HepG2 (cell line): ENCODE measurements at regions not wholly inside any gene's neighbourhood (a gene's known extent, or its start where the extent isn't known, plus 50 kb on each side); places are given as distances from the start of the nearest gene placed in this dataset.

ENCODE experiments used
- ARNTL ChIP-seq: sonication (generic); formaldehyde crosslinking; IDR thresholded peaks from 2 replicates; pipeline ENCODE4 v1.4.0; 2020; ENCODE audit warnings: mild to moderate bottlenecking, missing genetic modification reagents
- CTCF ChIP-seq: sonication (generic); formaldehyde crosslinking; IDR thresholded peaks from 2 replicates; pipeline ENCODE4 v1.5.0; 2020; ENCODE audit warnings: mild to moderate bottlenecking, missing genetic modification reagents, moderate library complexity
- ELF4 ChIP-seq: sonication (generic); formaldehyde crosslinking; IDR thresholded peaks from 2 replicates; pipeline ENCODE4 v1.5.0; 2020; ENCODE audit warnings: missing genetic modification reagents, mild to moderate bottlenecking, moderate library complexity, borderline replicate concordance
- EZH2 ChIP-seq: conservative IDR thresholded peaks from 2 replicates; pipeline ENCODE4 v1.6.1; 2012; ENCODE audit warnings: mild to moderate bottlenecking, low read depth, low read length, moderate library complexity
- FOXJ3 ChIP-seq: sonication (generic); formaldehyde crosslinking; IDR thresholded peaks from 2 replicates; pipeline ENCODE4 v1.4.0; 2020; ENCODE audit warnings: missing genetic modification reagents, mild to moderate bottlenecking, borderline replicate concordance
- KLF16 ChIP-seq, 2 experiments: sonication (generic) in 1 of 2; formaldehyde crosslinking in 1 of 2; IDR thresholded peaks; 2 replicates each; pipeline versions ENCODE4 v1.6.1 to v1.8.0; 2016 to 2023; ENCODE audit warnings: missing genetic modification reagents in 2 of 2, missing compliant biosample characterization in 1 of 2
- NR2F1 ChIP-seq, 2 experiments: fragments of 450-650 bp in 1 of 2; formaldehyde crosslinking in 1 of 2; IDR thresholded peaks; 2 replicates each; pipeline versions ENCODE4 v1.5.0 to v1.6.1; 2016 to 2020; ENCODE audit warnings: mild to moderate bottlenecking in 1 of 2, missing compliant biosample characterization in 1 of 2, missing genetic modification reagents in 1 of 2, moderate library complexity in 1 of 2
- POLR2A ChIP-seq, 2 experiments: IDR thresholded peaks; 2 replicates each; pipeline ENCODE4 v1.6.1; 2011; ENCODE audit warnings: low read depth in 2 of 2, low read length in 2 of 2, mild to moderate bottlenecking in 1 of 2, moderate library complexity in 1 of 2; ENCODE audit not compliant: insufficient read depth in 1 of 2
- POLR2AphosphoS2 ChIP-seq: IDR thresholded peaks from 2 replicates; pipeline ENCODE4 v1.6.1; 2011; ENCODE audit warnings: low read depth, low read length, improper control_type of control experiment
- PRDM4 ChIP-seq: sonication (generic); formaldehyde crosslinking; IDR thresholded peaks from 2 replicates; pipeline ENCODE4 v1.9.0; 2021; ENCODE audit warnings: missing genetic modification reagents, borderline replicate concordance
- ZNF234 ChIP-seq: sonication (generic); formaldehyde crosslinking; conservative IDR thresholded peaks from 2 replicates; pipeline ENCODE4 v1.5.1; 2020; ENCODE audit warnings: mild to moderate bottlenecking, missing genetic modification reagents
- TF ChIP-seq, protein P1 (sequence below): sonication (generic); formaldehyde crosslinking; IDR thresholded peaks from 2 replicates; pipeline ENCODE4 v1.4.0; 2020; ENCODE audit warnings: missing genetic modification reagents, borderline replicate concordance
- TF ChIP-seq, protein P2 (sequence below): IDR thresholded peaks from 2 replicates; pipeline ENCODE4 v1.6.1; 2016; ENCODE audit warnings: missing compliant biosample characterization, missing genetic modification reagents, borderline replicate concordance
- TF ChIP-seq, protein P3 (sequence below): sonication (generic); formaldehyde crosslinking; IDR thresholded peaks from 2 replicates; pipeline ENCODE4 v1.4.0; 2020; ENCODE audit warnings: missing genetic modification reagents; ENCODE audit errors: not compliant biosample characterization

GRCh38 chr2:147609301-147609700 is 235.5 kb upstream of the ACVR2A start:
- TF ChIP-seq, protein P1, sequence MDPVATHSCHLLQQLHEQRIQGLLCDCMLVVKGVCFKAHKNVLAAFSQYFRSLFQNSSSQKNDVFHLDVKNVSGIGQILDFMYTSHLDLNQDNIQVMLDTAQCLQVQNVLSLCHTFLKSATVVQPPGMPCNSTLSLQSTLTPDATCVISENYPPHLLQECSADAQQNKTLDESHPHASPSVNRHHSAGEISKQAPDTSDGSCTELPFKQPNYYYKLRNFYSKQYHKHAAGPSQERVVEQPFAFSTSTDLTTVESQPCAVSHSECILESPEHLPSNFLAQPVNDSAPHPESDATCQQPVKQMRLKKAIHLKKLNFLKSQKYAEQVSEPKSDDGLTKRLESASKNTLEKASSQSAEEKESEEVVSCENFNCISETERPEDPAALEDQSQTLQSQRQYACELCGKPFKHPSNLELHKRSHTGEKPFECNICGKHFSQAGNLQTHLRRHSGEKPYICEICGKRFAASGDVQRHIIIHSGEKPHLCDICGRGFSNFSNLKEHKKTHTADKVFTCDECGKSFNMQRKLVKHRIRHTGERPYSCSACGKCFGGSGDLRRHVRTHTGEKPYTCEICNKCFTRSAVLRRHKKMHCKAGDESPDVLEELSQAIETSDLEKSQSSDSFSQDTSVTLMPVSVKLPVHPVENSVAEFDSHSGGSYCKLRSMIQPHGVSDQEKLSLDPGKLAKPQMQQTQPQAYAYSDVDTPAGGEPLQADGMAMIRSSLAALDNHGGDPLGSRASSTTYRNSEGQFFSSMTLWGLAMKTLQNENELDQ (CRISPR knock-in tag), result no peak
- TF ChIP-seq, protein P2, sequence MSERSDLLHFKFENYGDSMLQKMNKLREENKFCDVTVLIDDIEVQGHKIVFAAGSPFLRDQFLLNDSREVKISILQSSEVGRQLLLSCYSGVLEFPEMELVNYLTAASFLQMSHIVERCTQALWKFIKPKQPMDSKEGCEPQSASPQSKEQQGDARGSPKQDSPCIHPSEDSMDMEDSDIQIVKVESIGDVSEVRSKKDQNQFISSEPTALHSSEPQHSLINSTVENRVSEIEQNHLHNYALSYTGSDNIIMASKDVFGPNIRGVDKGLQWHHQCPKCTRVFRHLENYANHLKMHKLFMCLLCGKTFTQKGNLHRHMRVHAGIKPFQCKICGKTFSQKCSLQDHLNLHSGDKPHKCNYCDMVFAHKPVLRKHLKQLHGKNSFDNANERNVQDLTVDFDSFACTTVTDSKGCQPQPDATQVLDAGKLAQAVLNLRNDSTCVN (CRISPR knock-in tag), result no peak
- TF ChIP-seq, protein P3, sequence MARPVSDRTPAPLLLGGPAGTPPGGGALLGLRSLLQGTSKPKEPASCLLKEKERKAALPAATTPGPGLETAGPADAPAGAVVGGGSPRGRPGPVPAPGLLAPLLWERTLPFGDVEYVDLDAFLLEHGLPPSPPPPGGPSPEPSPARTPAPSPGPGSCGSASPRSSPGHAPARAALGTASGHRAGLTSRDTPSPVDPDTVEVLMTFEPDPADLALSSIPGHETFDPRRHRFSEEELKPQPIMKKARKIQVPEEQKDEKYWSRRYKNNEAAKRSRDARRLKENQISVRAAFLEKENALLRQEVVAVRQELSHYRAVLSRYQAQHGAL (CRISPR knock-in tag), result no peak
- TF ChIP-seq PRDM4 (CRISPR knock-in tag) (no peak), CTCF (CRISPR knock-in tag) (no peak), POLR2A (IDR thresholded peaks at IDR 0.05; ENCODE audit: insufficient read depth in 1 of 2, low read depth in 2 of 2, low read length in 2 of 2) (no peak), POLR2AphosphoS2 (no peak), KLF16 (CRISPR knock-in tag; IDR thresholded peaks at IDR 0.05) (no peak), ZNF234 (CRISPR knock-in tag) (no peak), ARNTL (CRISPR knock-in tag) (no peak), NR2F1 (CRISPR knock-in tag; IDR thresholded peaks at IDR 0.05) (no peak), FOXJ3 (no peak), EZH2 (no peak), ELF4 (CRISPR knock-in tag) (no peak)
